PFSK-1 (cell line): ENCODE measurements at regions not wholly inside any gene's neighbourhood (a gene's known extent, or its start where the extent isn't known, plus 50 kb on each side); places are given as distances from the start of the nearest gene placed in this dataset.

Source experiments
- FOXP2 ChIP-seq: optimal IDR thresholded peaks from 2 replicates; pipeline ENCODE3; 2011; ENCODE audit warnings: borderline replicate concordance, control low read depth, inconsistent platforms; ENCODE audit not compliant: insufficient read depth; ENCODE audit errors: extremely low read length, extremely low read depth
- POLR2AphosphoS5 ChIP-seq: IDR thresholded peaks from 2 replicates; pipeline ENCODE4 v1.6.1; 2012; ENCODE audit warnings: low read depth, mild to moderate bottlenecking, control low read depth, low read length, moderate library complexity
- SIN3A ChIP-seq: IDR thresholded peaks from 2 replicates; pipeline ENCODE4 v1.6.1; 2012; ENCODE audit warnings: mild to moderate bottlenecking, low read length, moderate library complexity, borderline replicate concordance; ENCODE audit not compliant: insufficient read depth
- TAF1 ChIP-seq: IDR thresholded peaks from 2 replicates; pipeline ENCODE4 v1.6.1; 2012; ENCODE audit warnings: low read length, control low read depth, borderline replicate concordance; ENCODE audit not compliant: insufficient read depth
- TF ChIP-seq, protein P1 (sequence below), 2 experiments: IDR thresholded peaks; 2 replicates each; pipeline versions ENCODE4 v1.6.1 to v1.8.0; 2011 to 2012; ENCODE audit warnings: low read depth in 2 of 2, low read length in 2 of 2, control low read depth in 1 of 2, inconsistent platforms in 1 of 2, mild to moderate bottlenecking in 1 of 2, moderate library complexity in 1 of 2; ENCODE audit not compliant: insufficient read depth in 1 of 2

DNA sequence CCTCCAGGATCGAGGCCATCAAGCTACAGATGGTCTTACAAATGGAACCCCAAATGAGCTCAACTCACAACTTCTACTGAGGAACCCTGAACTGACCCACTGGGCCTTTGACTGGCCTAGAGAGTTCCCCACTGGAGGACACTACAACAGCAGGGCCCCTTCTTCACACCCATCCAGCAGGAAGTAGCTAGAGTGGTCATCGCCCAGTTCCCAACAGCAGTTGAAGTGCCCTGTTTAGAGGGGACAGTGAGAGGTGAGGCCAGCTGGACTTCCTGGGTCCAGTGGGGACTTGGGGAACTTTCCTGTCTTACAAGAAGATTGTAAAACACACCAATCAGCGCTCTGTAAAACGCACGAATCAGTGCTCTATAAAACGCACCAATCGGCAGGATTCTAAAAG lies 247.9 kb upstream of the BTG1 start:
- TF ChIP-seq, protein P1, sequence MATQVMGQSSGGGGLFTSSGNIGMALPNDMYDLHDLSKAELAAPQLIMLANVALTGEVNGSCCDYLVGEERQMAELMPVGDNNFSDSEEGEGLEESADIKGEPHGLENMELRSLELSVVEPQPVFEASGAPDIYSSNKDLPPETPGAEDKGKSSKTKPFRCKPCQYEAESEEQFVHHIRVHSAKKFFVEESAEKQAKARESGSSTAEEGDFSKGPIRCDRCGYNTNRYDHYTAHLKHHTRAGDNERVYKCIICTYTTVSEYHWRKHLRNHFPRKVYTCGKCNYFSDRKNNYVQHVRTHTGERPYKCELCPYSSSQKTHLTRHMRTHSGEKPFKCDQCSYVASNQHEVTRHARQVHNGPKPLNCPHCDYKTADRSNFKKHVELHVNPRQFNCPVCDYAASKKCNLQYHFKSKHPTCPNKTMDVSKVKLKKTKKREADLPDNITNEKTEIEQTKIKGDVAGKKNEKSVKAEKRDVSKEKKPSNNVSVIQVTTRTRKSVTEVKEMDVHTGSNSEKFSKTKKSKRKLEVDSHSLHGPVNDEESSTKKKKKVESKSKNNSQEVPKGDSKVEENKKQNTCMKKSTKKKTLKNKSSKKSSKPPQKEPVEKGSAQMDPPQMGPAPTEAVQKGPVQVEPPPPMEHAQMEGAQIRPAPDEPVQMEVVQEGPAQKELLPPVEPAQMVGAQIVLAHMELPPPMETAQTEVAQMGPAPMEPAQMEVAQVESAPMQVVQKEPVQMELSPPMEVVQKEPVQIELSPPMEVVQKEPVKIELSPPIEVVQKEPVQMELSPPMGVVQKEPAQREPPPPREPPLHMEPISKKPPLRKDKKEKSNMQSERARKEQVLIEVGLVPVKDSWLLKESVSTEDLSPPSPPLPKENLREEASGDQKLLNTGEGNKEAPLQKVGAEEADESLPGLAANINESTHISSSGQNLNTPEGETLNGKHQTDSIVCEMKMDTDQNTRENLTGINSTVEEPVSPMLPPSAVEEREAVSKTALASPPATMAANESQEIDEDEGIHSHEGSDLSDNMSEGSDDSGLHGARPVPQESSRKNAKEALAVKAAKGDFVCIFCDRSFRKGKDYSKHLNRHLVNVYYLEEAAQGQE (IDR thresholded peaks at IDR 0.05; ENCODE audit: insufficient read depth in 1 of 2, low read depth in 2 of 2, low read length in 2 of 2) = no peak
- TF ChIP-seq TAF1 (no peak), POLR2AphosphoS5 (no peak), FOXP2 (no peak), SIN3A (no peak)

DNA sequence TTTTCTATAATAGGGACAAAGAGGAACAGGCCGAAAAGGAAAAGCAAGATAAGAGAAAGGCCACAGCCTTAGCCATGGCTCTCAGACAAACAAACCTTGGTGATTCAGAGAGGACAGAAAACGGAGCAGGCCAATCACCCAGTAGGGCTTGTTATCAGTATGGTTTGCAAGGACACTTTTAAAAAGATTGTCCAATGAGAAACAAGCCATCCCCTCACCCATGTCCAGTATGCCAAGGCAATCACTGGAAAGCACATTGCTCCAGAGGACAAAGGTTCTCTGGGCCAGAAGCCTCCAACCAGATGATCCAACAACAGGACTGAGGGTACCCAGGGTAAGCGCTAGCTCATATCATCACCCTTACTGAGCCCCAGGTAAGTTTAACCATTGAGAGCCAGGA lies 243.8 kb upstream of the BTG1 start:
- TF ChIP-seq TAF1 (no peak), SIN3A (no peak), FOXP2 (no peak), POLR2AphosphoS5 (no peak)
- TF ChIP-seq, protein P1 (IDR thresholded peaks at IDR 0.05; ENCODE audit: insufficient read depth in 1 of 2, low read depth in 2 of 2, low read length in 2 of 2) = no peak

DNA sequence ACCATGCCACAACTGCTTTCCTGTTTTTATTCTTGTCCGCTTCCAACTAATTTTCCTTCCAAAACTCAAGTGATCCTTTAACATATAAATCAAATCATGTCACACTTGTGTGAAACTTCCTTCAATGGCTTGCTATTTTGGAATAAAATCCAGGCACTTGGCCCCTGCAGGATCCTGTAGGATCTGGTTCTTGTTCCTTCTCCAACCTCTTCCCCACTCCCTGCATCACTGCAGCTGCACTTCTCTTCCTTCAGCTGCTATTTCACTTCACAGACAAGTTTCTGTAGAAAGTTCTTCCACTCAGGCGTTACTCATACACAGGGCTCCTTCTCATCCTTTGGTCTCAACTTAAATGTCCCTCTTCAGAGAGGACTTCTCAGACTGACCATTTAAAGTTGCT lies 239.7 kb upstream of the BTG1 start:
- no peak for TF ChIP-seq POLR2AphosphoS5
- no peak for TF ChIP-seq TAF1

DNA sequence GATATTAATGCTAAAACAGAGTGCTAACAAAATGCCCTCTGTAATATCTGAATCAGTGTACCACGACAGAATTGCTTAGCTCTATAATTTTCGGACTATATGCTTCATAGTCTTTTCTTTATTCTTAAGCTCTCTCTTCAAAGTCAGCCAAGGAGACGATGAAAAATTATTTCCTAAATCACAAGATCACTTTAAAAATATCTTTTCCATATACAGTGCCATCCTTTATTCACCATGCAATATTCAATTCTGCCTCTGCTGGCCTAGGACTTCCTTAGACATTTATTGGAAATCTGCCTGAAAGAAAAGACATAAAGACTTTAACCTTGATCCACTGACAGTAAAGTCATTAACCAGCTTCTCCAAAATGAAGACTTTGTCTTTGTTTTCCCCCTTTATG lies 238.9 kb upstream of the BTG1 start:
- TF ChIP-seq, protein P1 (IDR thresholded peaks at IDR 0.05; ENCODE audit: insufficient read depth in 1 of 2, low read depth in 2 of 2, low read length in 2 of 2) = no peak
- no peak for TF ChIP-seq TAF1
- no peak for TF ChIP-seq SIN3A
- TF ChIP-seq FOXP2 = no peak
- no peak for TF ChIP-seq POLR2AphosphoS5

DNA sequence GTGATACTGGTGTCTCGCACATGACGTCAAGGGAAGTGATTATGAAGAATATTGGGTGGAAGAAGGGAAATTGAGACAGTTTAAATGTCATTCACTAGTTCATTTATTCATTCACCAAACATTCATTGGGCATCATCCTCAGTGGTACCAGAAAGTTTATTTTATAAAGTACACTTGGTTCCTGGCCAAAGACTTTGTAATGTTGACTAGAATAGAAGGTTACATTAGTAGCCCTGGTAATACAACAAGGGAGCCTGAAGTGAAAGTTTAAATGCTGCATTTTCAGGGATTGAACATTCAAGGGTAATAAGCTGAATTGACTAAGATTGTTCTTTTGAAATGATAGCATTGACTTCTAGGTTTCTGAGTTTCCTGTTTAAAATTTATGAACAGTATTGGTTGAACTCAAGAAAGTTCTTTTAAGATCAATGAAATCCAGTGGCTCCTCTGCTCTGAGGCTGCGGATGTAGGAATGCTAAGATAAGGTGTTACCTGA lies 236.8 kb upstream of the BTG1 start:
- no peak for TF ChIP-seq TAF1
- no peak for TF ChIP-seq SIN3A
- no peak for TF ChIP-seq FOXP2
- TF ChIP-seq POLR2AphosphoS5 = no peak
- TF ChIP-seq, protein P1 (IDR thresholded peaks at IDR 0.05; ENCODE audit: insufficient read depth in 1 of 2, low read depth in 2 of 2, low read length in 2 of 2) = no peak

DNA sequence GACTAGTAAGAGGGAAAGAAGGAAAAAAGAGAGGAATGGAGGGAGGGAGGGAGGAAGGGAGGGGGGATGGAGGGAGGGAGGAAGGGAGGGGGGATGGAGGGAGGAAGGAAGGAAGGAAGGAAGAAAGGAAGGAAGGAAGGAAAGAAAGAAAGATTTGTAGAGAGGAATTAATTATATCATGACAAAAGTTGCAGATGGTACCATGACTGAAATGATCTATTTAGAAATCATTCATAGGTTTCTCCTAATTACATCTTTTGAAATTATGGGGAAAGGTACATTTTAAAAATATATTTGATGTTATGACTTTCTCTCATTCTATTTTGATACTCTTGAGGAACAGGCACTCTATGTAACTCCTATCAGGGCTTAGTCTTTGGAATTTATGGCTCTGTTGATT lies 236.2 kb upstream of the BTG1 start:
- no peak for TF ChIP-seq FOXP2
- no peak for TF ChIP-seq SIN3A
- TF ChIP-seq TAF1 = no peak
- TF ChIP-seq POLR2AphosphoS5 = no peak
- TF ChIP-seq, protein P1 (IDR thresholded peaks at IDR 0.05; ENCODE audit: insufficient read depth in 1 of 2, low read depth in 2 of 2, low read length in 2 of 2) = no peak
